ENCODE measurements at regions not wholly inside any gene's neighbourhood (a gene's known extent, or its start where the extent isn't known, plus 50 kb on each side); places are given as distances from the start of the nearest gene placed in this dataset.

GRCh38 chr14:25180221-25180620, 130.3 kb upstream of the STXBP6 start:
- Histone ChIP-seq H3K4me1 (ENCODE audit: insufficient read depth, low read length) (no peaks in the 10 kb centered on the region), H3K79me2 (ENCODE audit: insufficient read depth, low read length) (no peaks in the 10 kb centered on the region), H3K9me3 (ENCODE audit: control insufficient read depth, low read depth, low read length) (peaks cover 16% of the 10 kb centered on the region), H3T11ph (ENCODE audit: low read length) (no peak overlapping the region), H2AK5ac (ENCODE audit: insufficient read length, low read length) (no peak overlapping the region), H3K23ac (ENCODE audit: insufficient read length, low read depth, low read length) (no peak overlapping the region), H2AFZ (ENCODE audit: low read length) (no peak overlapping the region), H3K79me1 (ENCODE audit: insufficient read depth, low read depth, low read length, poor library complexity, severe bottlenecking) (no peaks in the 10 kb centered on the region), H4K20me1 (ENCODE audit: control insufficient read depth, insufficient read depth, insufficient read length) (no peaks in the 10 kb centered on the region), H3K18ac (ENCODE audit: insufficient read length, low read depth, low read length) (no peak overlapping the region), H3K27me3 (ENCODE audit: insufficient read depth, low read length) (no peaks in the 10 kb centered on the region), H4K5ac (ENCODE audit: insufficient read length, low read depth, low read length) (no peak overlapping the region), H3K4me2 (ENCODE audit: insufficient read depth, insufficient read length, low read length) (no peak overlapping the region), H2BK120ac (ENCODE audit: low read depth, low read length, poor library complexity, severe bottlenecking) (no peak overlapping the region), H3K23me2 (ENCODE audit: insufficient read length, low read depth, low read length, poor library complexity, severe bottlenecking) (no peaks in the 10 kb centered on the region), H2BK20ac (ENCODE audit: low read depth, low read length, poor library complexity, severe bottlenecking) (no peak overlapping the region), H4K8ac (replicated peaks; ENCODE audit: insufficient read length, low read depth, low read length) (no peak overlapping the region), H3K4ac (ENCODE audit: low read depth, low read length) (no peak overlapping the region), H4K91ac (ENCODE audit: insufficient read length, low read depth, low read length) (no peak overlapping the region), H3K56ac (ENCODE audit: insufficient read length, low read depth, low read length) (no peak overlapping the region), H2BK5ac (ENCODE audit: insufficient read length, low read length) (no peak overlapping the region), H3K9ac (ENCODE audit: extremely low read depth, insufficient read length, low read length) (no peak overlapping the region), H3K14ac (ENCODE audit: insufficient read depth, low read length) (no peak overlapping the region), H3K27ac (ENCODE audit: insufficient read length, low read depth, low read length) (no peak overlapping the region), H2BK12ac (ENCODE audit: insufficient read length, low read depth, low read length) (no peak overlapping the region), H2BK15ac (ENCODE audit: low read depth, low read length) (no peak overlapping the region)
- peaks cover 44 to 62% of the 10 kb centered on the region in 2 experiments for H3K9me3 Mint-ChIP-seq
- DNase-seq: no peak
- H3K27me3 Mint-ChIP-seq (ENCODE audit: low read depth): peaks cover 3% of the 10 kb centered on the region
- no peak for TF ChIP-seq CTCF (conservative IDR thresholded peaks at IDR 0.05)
- peaks cover 13 to 23% (median 14%) of the 10 kb centered on the region in 3 experiments; a peak in 6 of 7 replicates for H3K36me3 Mint-ChIP-seq (ENCODE audit: insufficient read depth in 1 of 3, low read depth in 3 of 3)
- WGBS (ENCODE audit: extremely low coverage, insufficient read length, low lambda C conversion rate): no CpG with 5 or more reads among the region's 1 CpG
- no peak overlapping the region for H3K27ac Mint-ChIP-seq
- no peak overlapping the region for H3K4me3 Mint-ChIP-seq
- no peaks in the 10 kb centered on the region for H3K4me1 Mint-ChIP-seq
